GM12878 (cell line): ENCODE measurements at regions not wholly inside any gene's neighbourhood (a gene's known extent, or its start where the extent isn't known, plus 50 kb on each side); places are given as distances from the start of the nearest gene placed in this dataset.

ENCODE experiments used
- ATAC-seq: fragments of 200-7000 bp; cut with Tn5 transposase; 3 replicates; pipeline ENCODE4 v1.9.1; 2020; ENCODE audit warnings: mild to moderate bottlenecking, moderate library complexity
- BruUV-seq: library from RNA; stranded (reverse); fragments of 400-500 nt; replicated peaks from 2 replicates; lab custom pipeline; 2021; lab: Mats Ljungman, UMichigan
- CTCF ChIA-PET: fragments of 300-600 bp; sonication (Branson Sonifier 250); formaldehyde crosslinking; extraction: SDS; loops from one replicate; lab custom pipeline; 2021; ENCODE audit warnings: inconsistent platforms; lab: Yijun Ruan, JAX
- POLR2A ChIA-PET: fragments of 350-600 bp; formaldehyde crosslinking; extraction: SDS; loops from one replicate; lab custom pipeline; 2021; ENCODE audit warnings: inconsistent platforms; lab: Charles Lee
- RAD21 ChIA-PET: fragments of 300-600 bp; sonication (Branson Sonifier 250); formaldehyde crosslinking; loops from one replicate; lab custom pipeline; 2023; ENCODE audit warnings: antibody characterized with exemption; ENCODE audit not compliant: unreplicated experiment; lab: Charles Lee
- SMC1A ChIA-PET: fragments of 300-600 bp; sonication (Branson Sonifier 250); formaldehyde crosslinking; loops from one replicate; lab custom pipeline; 2023; ENCODE audit not compliant: unreplicated experiment, uncharacterized antibody; lab: Charles Lee
- DNase-seq: peaks from one replicate; pipeline ENCODE4 v3.0.0-alpha.2; 2011; ENCODE audit warnings: low read depth, low spot score
- FAIRE-seq: peaks from 3 replicates; lab custom pipeline; 2011; peaks lifted over from hg19 to GRCh38; lab: Jason Lieb, UNC
- H2AFZ ChIP-seq: 2 replicates; pipeline ENCODE4 v1.6.0; 2011; ENCODE audit warnings: low read depth, low read length, control low read depth; ENCODE audit not compliant: control insufficient read depth
- H3K27ac ChIP-seq: 2 replicates; pipeline ENCODE4 v1.5.1; 2011; ENCODE audit warnings: control low read depth; ENCODE audit not compliant: control insufficient read depth, insufficient read depth
- H3K27me3 ChIP-seq, 2 experiments: replicated peaks in 1 of 2; 2 replicates each; pipeline versions ENCODE4 v1.6.0 to v1.6.1; 2011; ENCODE audit warnings: low read length in 1 of 2; ENCODE audit not compliant: control insufficient read depth in 2 of 2, insufficient read depth in 2 of 2
- H3K36me3 ChIP-seq, 2 experiments: 2 replicates each; pipeline ENCODE4 v1.5.1; 2011; ENCODE audit warnings: low read length in 1 of 2; ENCODE audit not compliant: control insufficient read depth in 2 of 2, insufficient read depth in 2 of 2
- H3K4me1 ChIP-seq: 2 replicates; pipeline ENCODE4 v1.6.1; 2011; ENCODE audit warnings: mild to moderate bottlenecking, low read length, moderate library complexity, mixed read lengths; ENCODE audit not compliant: control insufficient read depth, insufficient read depth
- H3K4me2 ChIP-seq: 2 replicates; pipeline ENCODE4 v1.6.0; 2011; ENCODE audit warnings: control low read depth; ENCODE audit not compliant: control insufficient read depth, insufficient read depth
- H3K4me3 ChIP-seq: fragments of 200-600 bp; sonication (generic); 2 replicates; pipeline ENCODE4 v1.5.1; 2016
- H3K79me2 ChIP-seq: 2 replicates; pipeline ENCODE4 v1.6.0; 2011; ENCODE audit warnings: low read length; ENCODE audit not compliant: control insufficient read depth, insufficient read depth
- H3K9ac ChIP-seq: 2 replicates; pipeline ENCODE4 v1.8.0; 2011; ENCODE audit warnings: low read length, control low read depth, mixed read lengths; ENCODE audit not compliant: control insufficient read depth, insufficient read depth
- H3K9me3 ChIP-seq: replicated peaks from 3 replicates; pipeline ENCODE4 v1.5.1; 2011; ENCODE audit warnings: mild to moderate bottlenecking, low read length; ENCODE audit not compliant: control insufficient read depth, insufficient read depth
- H4K20me1 ChIP-seq: 2 replicates; pipeline ENCODE4 v1.6.0; 2011; ENCODE audit not compliant: control insufficient read depth, insufficient read depth
- BCL11A ChIP-seq: IDR thresholded peaks from 2 replicates; pipeline ENCODE4 v1.6.1; 2011; ENCODE audit warnings: low read depth, low read length
- BHLHE40 ChIP-seq, 2 experiments: fragments of 450-650 bp in 1 of 2; IDR thresholded peaks; 2 replicates each; pipeline ENCODE4 v1.6.1; 2011 to 2017; ENCODE audit warnings: low read depth in 2 of 2, borderline replicate concordance in 1 of 2, improper control_type of control experiment in 1 of 2, low read length in 1 of 2, mild to moderate bottlenecking in 1 of 2
- E2F8 ChIP-seq: fragments of 450-650 bp; IDR thresholded peaks from 2 replicates; pipeline ENCODE4 v1.6.1; 2018; ENCODE audit warnings: mild to moderate bottlenecking, low read depth, moderate library complexity; ENCODE audit not compliant: partially characterized antibody
- EGR1 ChIP-seq, 2 experiments: IDR thresholded peaks; 1 replicate in 1 of 2; 2 replicates in 1 of 2; pipeline ENCODE4 v1.6.1; 2011 to 2012; ENCODE audit warnings: low read depth in 2 of 2, low read length in 2 of 2, borderline replicate concordance in 1 of 2, mild to moderate bottlenecking in 1 of 2, moderate library complexity in 1 of 2
- RAD51 ChIP-seq: fragments of 450-650 bp; IDR thresholded peaks from 2 replicates; pipeline ENCODE4 v1.6.1; 2016; ENCODE audit warnings: moderate library complexity, mild to moderate bottlenecking, inconsistent platforms
- SP1 ChIP-seq: IDR thresholded peaks from one replicate; pipeline ENCODE4 v1.6.1; 2011; ENCODE audit warnings: low read depth, low read length
- SREBF2 ChIP-seq: IDR thresholded peaks from 2 replicates; pipeline ENCODE4 v1.6.1; 2012; ENCODE audit warnings: mild to moderate bottlenecking, low read length
- WRNIP1 ChIP-seq: IDR thresholded peaks from 2 replicates; pipeline ENCODE4 v1.6.1; 2011; ENCODE audit warnings: low read depth, low read length, improper control_type of control experiment, borderline replicate concordance
- ZBTB33 ChIP-seq: fragments of 450-650 bp; IDR thresholded peaks from 2 replicates; pipeline ENCODE4 v1.6.1; 2017; ENCODE audit warnings: mild to moderate bottlenecking
- ZBTB4 ChIP-seq: fragments of 450-650 bp; formaldehyde crosslinking; IDR thresholded peaks from 2 replicates; pipeline ENCODE4 v1.4.0; 2022; ENCODE audit warnings: mild to moderate bottlenecking, moderate library complexity
- WGBS: methylation state at CpG from one replicate; pipeline ENCODE4 v1.1.6; 2016; ENCODE audit warnings: low lambda C conversion rate; ENCODE audit not compliant: insufficient replicate concordance, insufficient coverage; ENCODE audit errors: missing lambda C conversion rate; 5-methylcytosine and 5-hydroxymethylcytosine counted together
- in situ Hi-C: fragments of 300-500 bp; cut with MboI; formaldehyde crosslinking; loops from 9 replicates; pipeline ENCODE4 v1.14.3; 2018; ENCODE audit warnings: mixed read lengths
- intact Hi-C: fragments of 100-400 bp; cut with micrococcal nuclease; formaldehyde crosslinking; loops from one replicate; pipeline ENCODE4 v1.14.2; 2022; ENCODE audit not compliant: unreplicated experiment

GRCh38 chr2:103423100-103423499, 661.3 kb downstream of the TMEM182 start:
- no peaks in the 10 kb centered on the region for H3K36me3 ChIP-seq
- no TSS peak for BruUV-seq
- H3K4me3 ChIP-seq = no peak overlapping the region
- FAIRE-seq (no peak), ATAC-seq (no peak), DNase-seq (no peak)
- H3K27me3 ChIP-seq = no peaks in the 10 kb centered on the region
- H2AFZ ChIP-seq = no peak overlapping the region
- no peaks in the 10 kb centered on the region for H3K9me3 ChIP-seq
- H3K9ac ChIP-seq = no peak overlapping the region
- no peak overlapping the region for H3K27ac ChIP-seq
- in situ Hi-C loops (no loop called here), intact Hi-C loops (no loop called here)
- H3K79me2 ChIP-seq = no peaks in the 10 kb centered on the region
- no peaks in the 10 kb centered on the region for H4K20me1 ChIP-seq
- RAD21 ChIA-PET = no interaction called here
- TF ChIP-seq WRNIP1 (no peak), RAD51 (no peak), SREBF2 (no peak), E2F8 (no peak), BHLHE40 (IDR thresholded peaks at IDR 0.05; ENCODE audit: borderline replicate concordance in 1 of 2, low read depth in 2 of 2, low read length in 1 of 2) (no peak), BCL11A (no peak), ZBTB4 (CRISPR knock-in tag) (no peak), ZBTB33 (no peak), SP1 (no peak), EGR1 (IDR thresholded peaks at IDR 0.05; ENCODE audit: borderline replicate concordance in 1 of 2, low read depth in 2 of 2, low read length in 2 of 2) (no peak)
- H3K4me1 ChIP-seq = no peaks in the 10 kb centered on the region
- CTCF ChIA-PET = no interaction called here
- WGBS = 38% methylated on average over 2 of the region's 2 CpGs
- H3K4me2 ChIP-seq = no peak overlapping the region
- SMC1A ChIA-PET = no interaction called here
- POLR2A ChIA-PET = no interaction called here
